H9 (cell line): ENCODE measurements at regions not wholly inside any gene's neighbourhood (a gene's known extent, or its start where the extent isn't known, plus 50 kb on each side); places are given as distances from the start of the nearest gene placed in this dataset.
A peak's percentile ranks its signal among the peaks of the same experiment; 100 is the strongest.

Experiments used
- DNase-seq: peaks from one replicate; pipeline ENCODE4 v3.0.0-alpha.2; 2017
- H2AFZ ChIP-seq: one replicate; pipeline ENCODE4 v1.6.1; 2013; ENCODE audit warnings: mild to moderate bottlenecking, low read length, control low read depth, moderate library complexity
- H2AK5ac ChIP-seq: 2 replicates; pipeline ENCODE4 v1.6.1; 2013; ENCODE audit warnings: low read length, control low read depth, mixed read lengths; ENCODE audit not compliant: insufficient read length
- H2BK120ac ChIP-seq: one replicate; pipeline ENCODE4 v1.6.1; 2013; ENCODE audit warnings: low read depth, mild to moderate bottlenecking, low read length, control low read depth, inconsistent platforms; ENCODE audit not compliant: poor library complexity, severe bottlenecking
- H2BK12ac ChIP-seq: 2 replicates; pipeline ENCODE4 v1.6.1; 2013; ENCODE audit warnings: low read length, control low read depth, mixed read lengths, low read depth; ENCODE audit not compliant: insufficient read length
- H2BK15ac ChIP-seq: 2 replicates; pipeline ENCODE4 v1.6.1; 2013; ENCODE audit warnings: low read depth, low read length, control low read depth
- H2BK20ac ChIP-seq: one replicate; pipeline ENCODE4 v1.6.1; 2013; ENCODE audit warnings: low read depth, mild to moderate bottlenecking, low read length, control low read depth, inconsistent platforms; ENCODE audit not compliant: poor library complexity, severe bottlenecking
- H2BK5ac ChIP-seq: 2 replicates; pipeline ENCODE4 v1.6.1; 2013; ENCODE audit warnings: low read length, control low read depth, mixed read lengths; ENCODE audit not compliant: insufficient read length
- H3K14ac ChIP-seq: 2 replicates; pipeline ENCODE4 v1.6.1; 2013; ENCODE audit warnings: low read length, control low read depth; ENCODE audit not compliant: insufficient read depth
- H3K18ac ChIP-seq: 2 replicates; pipeline ENCODE4 v1.6.1; 2013; ENCODE audit warnings: low read depth, mild to moderate bottlenecking, mixed read lengths, low read length, control low read depth; ENCODE audit not compliant: insufficient read length
- H3K23ac ChIP-seq: 2 replicates; pipeline ENCODE4 v1.6.1; 2013; ENCODE audit warnings: low read length, control low read depth, mixed read lengths, low read depth; ENCODE audit not compliant: insufficient read length
- H3K23me2 ChIP-seq: 2 replicates; pipeline ENCODE4 v1.6.1; 2013; ENCODE audit warnings: low read depth, mild to moderate bottlenecking, mixed read lengths, low read length, control low read depth; ENCODE audit not compliant: insufficient read length, poor library complexity, severe bottlenecking
- H3K27ac ChIP-seq: 2 replicates; pipeline ENCODE4 v1.5.1; 2013; ENCODE audit warnings: low read length, control low read depth, mixed read lengths, low read depth; ENCODE audit not compliant: insufficient read length
- H3K27me3 ChIP-seq: 2 replicates; pipeline ENCODE4 v1.6.1; 2013; ENCODE audit warnings: low read length, control low read depth, inconsistent platforms; ENCODE audit not compliant: insufficient read depth
- H3K4ac ChIP-seq: 2 replicates; pipeline ENCODE4 v1.6.1; 2013; ENCODE audit warnings: low read depth, mild to moderate bottlenecking, control low read depth, inconsistent platforms, low read length, moderate library complexity
- H3K4me1 ChIP-seq: 2 replicates; pipeline ENCODE4 v1.6.1; 2013; ENCODE audit warnings: low read length, control low read depth, inconsistent platforms; ENCODE audit not compliant: insufficient read depth
- H3K4me2 ChIP-seq: 2 replicates; pipeline ENCODE4 v1.6.1; 2013; ENCODE audit warnings: low read length, control low read depth, mixed read lengths; ENCODE audit not compliant: insufficient read length, insufficient read depth
- H3K56ac ChIP-seq: 2 replicates; pipeline ENCODE4 v1.6.1; 2013; ENCODE audit warnings: low read depth, mild to moderate bottlenecking, mixed read lengths, low read length, control low read depth; ENCODE audit not compliant: insufficient read length
- H3K79me1 ChIP-seq: 2 replicates; pipeline ENCODE4 v1.6.1; 2013; ENCODE audit warnings: low read depth, mild to moderate bottlenecking, moderate library complexity, low read length, control low read depth, inconsistent platforms; ENCODE audit not compliant: insufficient read depth, poor library complexity, severe bottlenecking
- H3K79me2 ChIP-seq: 2 replicates; pipeline ENCODE4 v1.6.1; 2013; ENCODE audit warnings: low read length, control low read depth, inconsistent platforms; ENCODE audit not compliant: insufficient read depth
- H3K9ac ChIP-seq: 2 replicates; pipeline ENCODE4 v1.6.1; 2013; ENCODE audit warnings: low read length, control low read depth, mixed read lengths; ENCODE audit not compliant: insufficient read length; ENCODE audit errors: extremely low read depth
- H3K9me3 ChIP-seq: one replicate; pipeline ENCODE4 v1.6.1; 2013; ENCODE audit warnings: low read depth, low read length, inconsistent platforms; ENCODE audit not compliant: control insufficient read depth
- H3T11ph ChIP-seq: one replicate; pipeline ENCODE4 v1.6.1; 2013; ENCODE audit warnings: mild to moderate bottlenecking, low read length, control low read depth, inconsistent platforms
- H4K20me1 ChIP-seq: one replicate; pipeline ENCODE4 v1.6.1; 2013; ENCODE audit not compliant: control insufficient read depth, insufficient read length, insufficient read depth
- H4K5ac ChIP-seq: 2 replicates; pipeline ENCODE4 v1.6.1; 2013; ENCODE audit warnings: low read depth, mild to moderate bottlenecking, mixed read lengths, low read length, control low read depth; ENCODE audit not compliant: insufficient read length
- H4K8ac ChIP-seq: replicated peaks from 2 replicates; pipeline ENCODE4 v1.6.1; 2013; ENCODE audit warnings: low read length, control low read depth, mixed read lengths, low read depth; ENCODE audit not compliant: insufficient read length
- H4K91ac ChIP-seq: 2 replicates; pipeline ENCODE4 v1.6.1; 2013; ENCODE audit warnings: low read depth, mild to moderate bottlenecking, moderate library complexity, mixed read lengths, low read length, control low read depth; ENCODE audit not compliant: insufficient read length
- H3K27ac Mint-ChIP-seq, 3 experiments: 2 replicates in 2 of 3; 3 replicates in 1 of 3; pipeline ENCODE4 v1.8.0; 2020 to 2021; ENCODE audit warnings: mixed read lengths in 3 of 3, mild to moderate bottlenecking in 1 of 3, moderate library complexity in 1 of 3
- H3K27me3 Mint-ChIP-seq: 2 replicates; pipeline ENCODE4 v1.8.0; 2021; ENCODE audit warnings: low read depth, mild to moderate bottlenecking, moderate library complexity, mixed read lengths
- H3K36me3 Mint-ChIP-seq, 3 experiments: 2 replicates in 2 of 3; 3 replicates in 1 of 3; pipeline ENCODE4 v1.8.0; 2020 to 2021; ENCODE audit warnings: low read depth in 3 of 3, mixed read lengths in 3 of 3; ENCODE audit not compliant: insufficient read depth in 1 of 3
- H3K4me1 Mint-ChIP-seq, 2 experiments: 2 replicates each; pipeline ENCODE4 v1.8.0; 2020; ENCODE audit warnings: mixed read lengths in 2 of 2
- H3K4me3 Mint-ChIP-seq, 2 experiments: 2 replicates in 1 of 2; 3 replicates in 1 of 2; pipeline ENCODE4 v1.8.0; 2020 to 2021; ENCODE audit warnings: mild to moderate bottlenecking in 2 of 2, mixed read lengths in 2 of 2, moderate library complexity in 1 of 2
- H3K9me3 Mint-ChIP-seq, 2 experiments: 2 replicates in 1 of 2; 3 replicates in 1 of 2; pipeline ENCODE4 v1.8.0; 2020; ENCODE audit warnings: mild to moderate bottlenecking in 2 of 2, mixed read lengths in 2 of 2, moderate library complexity in 1 of 2
- CTCF ChIP-seq: fragments of 200-600 bp; sonication (generic); conservative IDR thresholded peaks from 3 replicates; pipeline ENCODE4 v1.8.0; 2021; ENCODE audit warnings: antibody characterized with exemption, mild to moderate bottlenecking
- WGBS: extraction: QIAGEN DNeasy Blood & Tissue Kit; methylation state at CpG from one replicate; pipeline ENCODE4 v1.1.7; 2013; ENCODE audit warnings: missing lambda C conversion rate, low lambda C conversion rate, mixed read lengths; ENCODE audit not compliant: insufficient read length; ENCODE audit errors: extremely low coverage; 5-methylcytosine and 5-hydroxymethylcytosine counted together

- DNase-seq = no peak
- no peak overlapping the region for H2AFZ ChIP-seq
- H2BK15ac ChIP-seq = no peak overlapping the region
- H3K79me1 ChIP-seq = no peaks in the 10 kb centered on the region
- Mint-ChIP-seq H3K36me3 (no peaks in the 10 kb centered on the region), H3K27me3 (no peaks in the 10 kb centered on the region; the same call in none of the 2 replicates), H3K9me3 (no peaks in the 10 kb centered on the region), H3K4me1 (peaks cover 10 to 15% of the 10 kb centered on the region in 2 experiments), H3K27ac (no peak overlapping the region), H3K4me3 (no peak overlapping the region)
- H3K23me2 ChIP-seq = no peaks in the 10 kb centered on the region
- no peaks in the 10 kb centered on the region for H3K9me3 ChIP-seq
- H2BK120ac ChIP-seq = no peak overlapping the region
- no peak overlapping the region for H3K23ac ChIP-seq
- H3K56ac ChIP-seq = no peak overlapping the region
- no peak overlapping the region for H2AK5ac ChIP-seq
- H2BK20ac ChIP-seq = no peak overlapping the region
- no peak overlapping the region for H4K91ac ChIP-seq
- H3K27ac ChIP-seq = no peak overlapping the region
- no peak overlapping the region for H2BK5ac ChIP-seq
- no peak overlapping the region for H3K9ac ChIP-seq
- no peak overlapping the region for H4K8ac ChIP-seq
- no peaks in the 10 kb centered on the region for H3K27me3 ChIP-seq
- no peak overlapping the region for H4K5ac ChIP-seq
- no peaks in the 10 kb centered on the region; the same call in 1 of the 2 replicates for H3K4me1 ChIP-seq
- H3K4me2 ChIP-seq = no peak overlapping the region
- H3K4ac ChIP-seq = no peak overlapping the region
- H3K14ac ChIP-seq = no peak overlapping the region
- no peak overlapping the region for H2BK12ac ChIP-seq
- no peak overlapping the region for H3K18ac ChIP-seq
- WGBS = no CpG with 5 or more reads among the region's 5 CpGs
- H4K20me1 ChIP-seq = no peaks in the 10 kb centered on the region
- 0 out of 3 replicates have a peak, but pooled peaks have one; percentile 2 for TF ChIP-seq CTCF
- no peaks in the 10 kb centered on the region for H3K79me2 ChIP-seq
- no peak overlapping the region for H3T11ph ChIP-seq
These were observed 241.3 kb upstream of the CCDC196 start for GRCh38 chr14:66244834-66245233.
